Breast epithelium (tissue), 3 donors: ENCODE measurements at regions not wholly inside any gene's neighbourhood (a gene's known extent, or its start where the extent isn't known, plus 50 kb on each side); places are given as distances from the start of the nearest gene placed in this dataset.

Experiments
- CTCF ChIP-seq, 3 donors: fragments of 450-650 bp; IDR thresholded peaks; one replicate each; pipeline ENCODE4 v1.5.1; 2016 to 2017; ENCODE audit warnings: antibody characterized with exemption in 3 of 3, mild to moderate bottlenecking in 3 of 3, moderate library complexity in 3 of 3
- POLR2A ChIP-seq: fragments of 450-650 bp; IDR thresholded peaks from one replicate; pipeline ENCODE4 v1.6.1; 2016; ENCODE audit warnings: antibody characterized with exemption, mild to moderate bottlenecking, moderate library complexity
- POLR2AphosphoS5 ChIP-seq, 3 donors: sonication (generic); formaldehyde crosslinking; IDR thresholded peaks; one replicate each; pipeline ENCODE4 v1.6.1; 2017; ENCODE audit warnings: antibody characterized with exemption in 3 of 3

GRCh38 chr5:153209016-153209415, 281.5 kb upstream of the GRIA1 start:
- TF ChIP-seq POLR2A, result no peak
- no peak for TF ChIP-seq CTCF (IDR thresholded peaks at IDR 0.05)
- no peak for TF ChIP-seq POLR2AphosphoS5 (IDR thresholded peaks at IDR 0.05)
